ENCODE measurements at regions not wholly inside any gene's neighbourhood (a gene's known extent, or its start where the extent isn't known, plus 50 kb on each side); places are given as distances from the start of the nearest gene placed in this dataset.

DNA sequence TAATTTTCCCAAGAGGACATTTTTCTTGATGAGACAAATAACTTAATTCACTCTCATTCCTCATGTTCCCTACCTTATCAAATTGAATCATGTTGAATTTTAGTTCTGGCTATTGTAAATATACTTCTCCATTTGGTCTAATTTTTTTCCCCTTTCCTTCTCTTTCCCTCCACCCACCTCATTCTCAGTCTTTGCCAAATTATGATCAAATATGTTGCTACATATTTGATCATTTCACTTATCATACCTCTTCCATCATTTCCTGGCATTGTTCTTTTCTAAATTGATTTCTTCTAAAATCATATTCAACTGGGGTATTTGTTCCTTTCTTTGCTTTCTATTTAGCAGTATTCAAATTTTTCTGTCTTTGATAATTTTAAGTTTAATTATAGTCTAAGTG is 52.3 kb downstream of the HDGFL1 start:
- DNase-seq, result no peak

DNA sequence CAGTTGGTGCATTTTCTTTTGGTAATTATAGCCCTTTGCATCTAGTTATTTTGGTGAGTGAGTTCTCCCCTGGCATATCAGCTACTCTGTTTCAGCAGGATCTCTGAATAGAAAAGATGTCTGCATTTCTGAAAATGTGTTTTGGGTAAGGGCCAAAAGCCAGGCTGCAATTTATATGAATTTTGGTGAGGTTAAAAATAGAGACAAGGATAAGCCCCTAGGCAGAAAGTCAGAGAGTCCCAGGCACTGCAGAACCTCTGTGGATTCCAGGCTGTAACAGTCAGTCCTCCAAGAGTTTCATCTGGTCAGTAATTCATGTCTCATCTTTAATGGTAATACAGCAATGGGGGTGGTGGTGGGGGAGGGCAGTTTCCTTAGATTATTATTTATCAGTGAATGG is 53.0 kb downstream of the HDGFL1 start:
- no peak for DNase-seq

DNA sequence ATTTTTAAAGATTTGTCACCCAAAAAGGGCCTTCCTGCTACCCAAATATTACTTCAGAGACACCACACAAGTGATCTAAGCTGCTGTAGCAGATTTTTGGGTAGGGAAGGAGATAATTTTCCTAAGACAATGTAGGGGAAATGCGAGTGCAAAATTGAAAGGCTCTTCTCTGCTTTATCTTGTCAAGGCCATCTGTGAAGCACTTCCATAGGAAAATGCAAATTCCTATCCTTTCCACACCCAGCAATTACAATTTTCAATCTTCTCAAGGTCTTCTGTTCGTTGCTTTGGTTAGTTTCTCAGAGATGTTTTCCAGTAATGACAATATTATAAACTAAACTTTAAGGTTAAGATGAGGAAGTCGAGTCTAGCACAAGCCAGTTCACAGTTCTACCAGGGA is 53.4 kb downstream of the HDGFL1 start:
- no peak for DNase-seq

DNA sequence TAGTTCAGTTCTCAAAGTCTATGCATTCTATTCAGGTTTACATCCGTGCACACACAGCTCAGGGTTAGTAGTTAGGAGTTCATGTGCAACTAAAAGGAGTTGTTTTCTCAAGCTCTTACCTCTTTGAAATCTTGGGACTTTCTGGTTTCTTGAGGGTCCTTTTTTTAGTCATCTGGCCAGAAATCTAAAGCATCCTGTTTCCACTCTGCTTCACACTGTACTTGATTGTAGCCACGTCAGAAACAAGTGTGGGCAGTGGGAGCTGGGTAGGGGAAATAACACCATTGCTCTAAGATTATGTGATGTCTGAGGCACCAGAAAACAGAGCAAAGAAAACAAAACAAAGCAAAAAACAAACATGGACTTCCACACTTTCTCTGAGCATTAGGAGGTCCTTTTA is 58.3 kb downstream of the HDGFL1 start:
- DNase-seq, result no peak

- no peak for DNase-seq
These were observed 61.7 kb downstream of the HDGFL1 start for GRCh38 chr6:22631091-22631490.

- no peak for DNase-seq
These were observed 63.3 kb downstream of the HDGFL1 start for GRCh38 chr6:22632581-22633145.

- DNase-seq, result no peak
These were observed 67.1 kb downstream of the HDGFL1 start for GRCh38 chr6:22636452-22636851.

DNA sequence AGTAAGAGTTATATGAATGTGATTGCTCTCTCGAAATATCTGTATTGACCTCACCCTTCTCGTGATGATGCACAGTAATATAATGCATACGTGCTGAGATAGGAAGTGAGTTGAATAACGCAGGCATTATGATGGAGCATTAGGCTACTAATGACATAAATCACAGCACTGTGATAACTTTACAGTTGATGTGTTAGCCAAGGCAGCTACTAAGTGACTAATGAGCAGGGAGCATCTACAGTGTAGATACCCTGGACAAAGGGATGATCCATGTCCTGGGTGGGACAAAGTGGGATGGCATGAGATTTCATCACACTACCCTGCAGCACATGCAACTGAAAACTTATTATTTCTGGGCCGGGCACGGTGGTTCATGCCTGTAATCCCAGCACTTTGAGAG is 68.4 kb downstream of the HDGFL1 start:
- DNase-seq, result no peak

- DNase-seq, result no peak
These were observed 69.0 kb downstream of the HDGFL1 start for GRCh38 chr6:22638320-22638719.

- no peak for DNase-seq
These were observed 72.9 kb downstream of the HDGFL1 start for GRCh38 chr6:22642254-22642653.

DNA sequence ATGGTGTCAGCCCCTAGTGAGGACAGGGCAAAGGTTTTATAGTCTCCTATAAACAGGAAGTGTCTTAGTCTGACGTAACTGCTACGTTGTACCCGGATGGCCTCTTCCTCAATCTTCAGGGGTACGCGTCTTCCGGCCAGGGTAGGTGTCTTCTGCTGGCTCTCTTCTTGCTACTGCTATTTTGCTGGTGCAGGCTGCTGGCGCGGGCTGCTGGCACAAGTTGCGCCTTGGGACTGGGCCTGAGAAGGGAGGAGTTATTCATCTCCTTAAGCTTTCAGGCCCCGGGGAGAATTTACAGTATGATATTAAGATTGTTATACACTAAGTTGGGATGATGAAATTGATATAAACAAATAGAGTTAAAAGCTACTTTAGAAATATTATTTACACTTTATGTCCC is 74.4 kb downstream of the HDGFL1 start:
- DNase-seq, result no peak

DNA sequence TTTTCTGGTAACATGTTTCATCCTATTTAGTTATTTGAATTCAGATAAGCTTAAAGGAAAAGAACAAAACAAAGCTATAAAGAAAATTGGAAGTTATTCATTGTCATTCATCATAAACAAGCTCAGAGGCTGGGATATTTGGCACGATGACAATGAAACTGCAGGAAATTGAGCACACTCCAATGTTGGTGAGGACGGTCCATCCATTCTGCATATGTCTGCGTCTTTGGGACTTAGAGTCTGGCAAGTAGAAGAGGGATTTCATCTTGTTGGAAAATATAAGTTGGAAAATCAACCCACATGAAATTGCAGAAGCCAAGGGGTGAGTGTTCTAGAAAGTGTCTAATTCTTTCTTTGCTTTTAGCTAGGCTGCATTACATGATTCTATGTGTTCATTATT is 78.4 kb downstream of the HDGFL1 start:
- no peak for DNase-seq

DNA sequence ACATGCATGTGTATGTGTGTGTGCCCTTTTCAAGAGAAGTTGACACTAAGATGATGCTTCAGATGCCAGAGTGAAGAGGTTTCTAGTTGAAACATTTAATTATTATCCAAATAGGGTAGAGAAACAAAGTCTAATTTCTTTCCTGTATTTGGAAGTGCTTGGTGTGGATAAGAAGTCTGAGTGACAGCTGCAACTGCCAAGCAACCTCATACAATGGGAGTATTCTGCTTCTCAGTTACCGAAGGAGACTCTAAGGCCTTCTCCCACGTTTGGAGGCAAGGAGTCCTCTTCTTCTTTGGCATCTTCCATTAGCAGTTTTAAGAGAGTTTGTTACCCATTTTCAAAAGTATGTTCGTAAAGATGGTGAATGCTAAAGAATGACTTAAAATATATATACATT is 82.4 kb downstream of the HDGFL1 start:
- DNase-seq, result peak in 1 of 2 experiments; percentile 9

DNA sequence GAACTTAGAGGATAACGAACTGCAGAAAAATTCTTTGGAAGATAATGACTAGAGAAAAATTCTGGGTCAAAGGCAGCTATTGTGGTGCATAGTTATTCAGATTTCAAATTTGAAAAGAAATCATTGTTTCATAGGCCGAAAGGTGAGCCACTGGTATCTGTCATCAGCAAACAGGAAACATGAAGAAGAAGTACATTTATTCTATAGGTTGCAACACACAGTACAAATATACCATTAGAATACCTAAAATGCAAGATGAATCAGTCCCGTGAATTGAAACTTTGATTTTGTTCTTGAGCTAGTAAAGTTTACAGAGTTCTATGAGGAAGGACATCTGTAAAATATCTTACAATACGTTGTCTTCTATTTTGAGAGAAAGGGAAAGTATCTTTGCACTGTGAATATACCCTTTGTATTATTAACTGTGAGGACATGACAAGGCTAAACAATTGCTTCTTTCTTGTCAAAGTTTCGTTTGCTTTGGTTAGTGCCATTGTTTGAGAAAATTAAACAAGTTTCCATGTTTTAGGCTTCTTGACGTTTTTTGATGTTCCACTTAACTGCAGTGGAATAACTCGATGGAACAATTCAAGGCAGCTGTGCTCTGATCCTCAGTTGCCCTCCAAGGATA is 84.7 kb downstream of the HDGFL1 start:
- DNase-seq, result no peak

DNA sequence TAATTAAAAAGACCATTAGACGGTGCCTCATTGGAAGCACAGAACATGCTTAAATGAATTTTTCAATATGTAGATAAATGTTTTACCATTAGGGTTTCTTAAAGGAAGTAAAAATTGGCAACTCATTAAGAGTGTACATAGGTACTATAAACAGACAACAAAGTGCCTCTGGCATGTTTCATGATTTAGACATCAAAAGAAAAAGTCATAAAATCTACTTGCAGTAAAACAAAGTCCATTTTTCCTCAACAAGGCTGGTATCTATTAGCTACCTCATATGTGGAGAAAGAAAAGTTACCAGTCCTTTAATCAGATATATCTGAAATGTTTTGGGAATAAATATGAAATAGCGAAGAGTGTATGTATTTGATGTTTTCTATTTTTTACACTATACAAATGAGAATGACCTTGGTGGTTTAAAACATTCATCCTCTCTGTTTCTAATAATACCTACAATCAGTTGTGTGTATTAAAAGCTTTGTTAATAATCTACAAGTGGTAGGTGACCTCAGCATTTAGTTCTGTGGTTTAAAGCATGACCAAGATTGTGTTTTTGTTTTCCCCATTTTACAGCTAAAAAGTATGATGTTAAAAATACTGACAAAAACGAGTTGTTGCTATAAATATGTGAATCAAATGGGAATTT is 87.5 kb downstream of the HDGFL1 start:
- DNase-seq, result no peak

DNA sequence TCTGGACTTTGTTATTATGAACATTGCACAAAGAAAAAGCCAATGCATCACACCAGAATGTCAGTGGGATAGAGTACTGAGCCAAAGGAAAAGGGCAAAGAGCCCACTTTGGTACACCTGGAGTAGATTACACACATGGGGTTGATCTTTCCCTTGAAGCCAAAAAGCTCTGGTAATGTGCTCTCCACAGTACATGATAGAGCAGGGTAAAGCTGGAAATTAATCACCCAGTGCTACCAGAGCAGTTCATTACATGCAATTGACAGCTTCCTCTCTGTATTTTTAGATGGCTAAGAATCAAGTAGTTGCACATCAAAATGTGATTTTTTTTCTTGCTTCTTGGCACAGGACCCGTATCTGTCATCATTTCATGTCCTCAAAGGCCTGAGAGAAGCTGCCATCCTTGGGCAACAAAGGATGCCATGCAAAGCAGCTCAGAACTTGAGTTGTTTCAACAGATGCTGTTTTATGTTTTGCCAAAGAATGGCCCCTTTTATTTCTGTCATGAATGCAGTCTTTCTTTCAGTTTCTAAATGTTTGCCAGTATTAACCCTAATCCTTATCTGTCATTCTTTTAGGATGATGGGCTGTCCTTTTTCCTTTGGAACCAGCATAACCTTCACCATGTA is 88.1 kb downstream of the HDGFL1 start:
- DNase-seq, result no peak

GRCh38 chr6:22658183-22658582 is 88.8 kb downstream of the HDGFL1 start:
- DNase-seq, result no peak

- DNase-seq, result peak in 1 of 2 experiments; percentile 4
These were observed 89.6 kb downstream of the HDGFL1 start for GRCh38 chr6:22658934-22659333.

DNA sequence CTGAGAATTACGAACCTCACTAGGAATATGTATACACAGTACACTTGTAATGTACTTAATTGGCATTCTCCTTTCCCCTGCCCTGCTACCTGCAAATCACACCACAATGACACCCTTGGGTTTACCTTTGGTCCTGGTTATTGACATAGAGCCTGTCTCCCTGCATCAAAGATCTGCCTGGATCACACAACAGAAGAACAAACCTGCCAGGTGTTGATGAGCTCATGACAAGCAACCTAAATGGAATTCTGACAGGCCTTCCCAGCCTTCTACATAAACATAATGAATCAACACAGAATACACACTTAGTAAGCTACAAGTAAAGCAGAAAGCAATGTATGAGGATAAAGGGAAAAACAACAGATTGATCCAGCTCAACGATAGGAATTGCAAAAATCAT is 95.6 kb downstream of the HDGFL1 start:
- DNase-seq, result no peak

GRCh38 chr6:22666021-22666420 is 96.7 kb downstream of the HDGFL1 start:
- no peak for DNase-seq

DNA sequence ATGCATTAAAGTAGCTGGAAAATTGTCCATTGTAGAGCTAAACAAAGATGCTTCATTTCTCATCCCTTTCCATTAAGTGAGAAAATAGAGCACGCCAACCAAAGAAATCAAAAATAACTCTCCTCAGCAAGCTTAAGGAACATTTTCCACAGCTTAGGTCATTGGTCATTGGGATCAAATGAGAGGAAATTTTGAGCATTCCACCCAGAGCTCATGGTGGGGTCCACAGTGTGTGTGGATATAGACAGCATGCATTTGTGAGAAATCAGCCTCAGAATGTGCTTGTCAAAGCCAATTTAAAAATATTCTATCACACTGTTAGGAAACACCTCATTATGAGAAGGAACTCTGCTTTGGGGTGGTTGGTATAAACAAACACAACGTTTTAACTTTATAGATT is 97.2 kb downstream of the HDGFL1 start:
- DNase-seq, result no peak

DNA sequence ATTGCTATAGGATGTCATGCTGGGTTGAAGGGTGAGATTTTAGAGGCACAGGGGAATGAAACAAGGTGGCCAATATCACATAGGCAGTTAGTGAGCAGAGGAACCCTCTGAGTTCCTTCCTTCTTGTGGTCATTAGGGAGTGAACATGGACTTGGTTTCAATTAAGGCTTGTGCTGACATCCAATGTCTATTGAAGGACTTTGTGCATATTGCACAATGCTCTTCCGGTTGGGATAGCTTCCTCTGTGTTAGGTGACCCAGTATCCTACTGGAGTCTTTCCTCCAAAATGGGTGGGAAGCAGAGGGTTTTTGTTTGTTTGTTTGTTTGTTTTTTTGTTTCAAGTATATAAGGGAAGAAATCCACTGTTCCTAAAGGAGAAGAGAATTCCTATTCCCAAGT is 98.5 kb downstream of the HDGFL1 start:
- no peak for DNase-seq

- DNase-seq, result no peak
These were observed 98.9 kb downstream of the HDGFL1 start for GRCh38 chr6:22668307-22668706.

GRCh38 chr6:22668717-22669116 is 99.4 kb downstream of the HDGFL1 start:
- no peak for DNase-seq
